ENCODE measurements at regions not wholly inside any gene's neighbourhood (a gene's known extent, or its start where the extent isn't known, plus 50 kb on each side); places are given as distances from the start of the nearest gene placed in this dataset.

DNA sequence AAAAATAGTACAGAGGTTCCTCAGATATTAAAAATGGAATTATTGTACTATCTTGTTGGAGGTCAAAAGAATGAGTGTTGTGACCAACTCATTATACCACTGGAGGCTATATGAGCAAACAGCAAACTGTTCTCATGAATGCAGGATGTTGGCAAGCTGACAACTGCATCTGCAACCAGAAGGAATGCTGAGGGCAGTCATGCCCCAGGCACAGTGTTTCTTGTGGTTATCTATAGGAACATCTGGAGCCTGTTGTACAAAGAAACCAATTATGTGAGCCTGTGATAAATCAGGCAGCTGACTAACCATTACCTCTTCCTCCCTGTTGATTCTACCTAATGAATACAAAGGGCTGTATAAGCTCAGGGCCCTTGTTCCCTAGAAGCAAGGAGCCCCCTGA, 2057.1 kb downstream of the TP53TG3F start:
- no peaks in the 10 kb centered on the region for H3K27me3 ChIP-seq (replicated peaks; ENCODE audit: control insufficient read depth, insufficient read depth, low read length)
- CTCF ChIA-PET = no interaction called here
- Mint-ChIP-seq H3K27ac (ENCODE audit: unreplicated experiment) (no peak overlapping the region), H3K27me3 (ENCODE audit: insufficient read depth, unreplicated experiment) (no peaks in the 10 kb centered on the region), H3K4me1 (ENCODE audit: low read depth, unreplicated experiment) (no peaks in the 10 kb centered on the region), H3K9me3 (ENCODE audit: unreplicated experiment) (peaks cover 15% of the 10 kb centered on the region), H3K4me3 (ENCODE audit: unreplicated experiment) (no peak overlapping the region), H3K36me3 (ENCODE audit: insufficient read depth, unreplicated experiment) (no peaks in the 10 kb centered on the region)
- no TSS peak for BruUV-seq (replicated peaks)
- TF ChIP-seq, protein P1, sequence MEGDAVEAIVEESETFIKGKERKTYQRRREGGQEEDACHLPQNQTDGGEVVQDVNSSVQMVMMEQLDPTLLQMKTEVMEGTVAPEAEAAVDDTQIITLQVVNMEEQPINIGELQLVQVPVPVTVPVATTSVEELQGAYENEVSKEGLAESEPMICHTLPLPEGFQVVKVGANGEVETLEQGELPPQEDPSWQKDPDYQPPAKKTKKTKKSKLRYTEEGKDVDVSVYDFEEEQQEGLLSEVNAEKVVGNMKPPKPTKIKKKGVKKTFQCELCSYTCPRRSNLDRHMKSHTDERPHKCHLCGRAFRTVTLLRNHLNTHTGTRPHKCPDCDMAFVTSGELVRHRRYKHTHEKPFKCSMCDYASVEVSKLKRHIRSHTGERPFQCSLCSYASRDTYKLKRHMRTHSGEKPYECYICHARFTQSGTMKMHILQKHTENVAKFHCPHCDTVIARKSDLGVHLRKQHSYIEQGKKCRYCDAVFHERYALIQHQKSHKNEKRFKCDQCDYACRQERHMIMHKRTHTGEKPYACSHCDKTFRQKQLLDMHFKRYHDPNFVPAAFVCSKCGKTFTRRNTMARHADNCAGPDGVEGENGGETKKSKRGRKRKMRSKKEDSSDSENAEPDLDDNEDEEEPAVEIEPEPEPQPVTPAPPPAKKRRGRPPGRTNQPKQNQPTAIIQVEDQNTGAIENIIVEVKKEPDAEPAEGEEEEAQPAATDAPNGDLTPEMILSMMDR (IDR thresholded peaks at IDR 0.05; ENCODE audit: insufficient read depth in 1 of 2, low read depth in 1 of 2, low read length in 1 of 2, severe bottlenecking in 1 of 2, unreplicated experiment in 1 of 2) = no peak
- intact Hi-C loops (cut with micrococcal nuclease; ENCODE audit: unreplicated experiment) = no loop called here
- H3K9me3 ChIP-seq = no peaks in the 10 kb centered on the region
- no peak overlapping the region for H3K4me3 ChIP-seq (ENCODE audit: low read depth, low read length)
- H3K4me1 ChIP-seq = no peaks in the 10 kb centered on the region
- H3K36me3 ChIP-seq (ENCODE audit: control insufficient read depth, insufficient read depth, low read length) = no peaks in the 10 kb centered on the region
- POLR2A ChIA-PET = no interaction called here
- no peak for DNase-seq

DNA sequence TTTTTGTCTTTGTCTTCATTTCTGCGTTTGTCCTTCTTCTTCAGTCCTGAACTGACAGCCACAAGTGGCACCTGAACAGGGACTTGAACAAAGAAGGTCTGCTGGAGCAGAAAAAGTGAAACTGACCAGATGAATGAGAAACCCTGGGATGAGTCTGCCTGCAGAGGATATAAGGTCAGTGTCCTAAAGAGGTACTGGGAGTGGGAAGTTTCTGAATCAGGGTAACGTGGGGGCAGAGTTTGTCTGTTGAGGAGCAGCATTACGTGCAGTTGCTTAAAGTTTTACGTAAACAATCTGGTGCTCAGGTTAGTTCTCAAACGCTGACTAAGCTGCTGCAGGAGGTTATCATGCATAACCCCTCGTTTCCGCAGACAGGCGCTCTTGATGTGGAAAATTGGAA, 2057.6 kb downstream of the TP53TG3F start:
- TF ChIP-seq, protein P1 (IDR thresholded peaks at IDR 0.05; ENCODE audit: insufficient read depth in 1 of 2, low read depth in 1 of 2, low read length in 1 of 2, severe bottlenecking in 1 of 2, unreplicated experiment in 1 of 2) = no peak
- Mint-ChIP-seq H3K36me3 (ENCODE audit: insufficient read depth, unreplicated experiment) (no peaks in the 10 kb centered on the region), H3K9me3 (ENCODE audit: unreplicated experiment) (peaks cover 19% of the 10 kb centered on the region), H3K27ac (ENCODE audit: unreplicated experiment) (no peak overlapping the region), H3K4me1 (ENCODE audit: low read depth, unreplicated experiment) (no peaks in the 10 kb centered on the region), H3K4me3 (ENCODE audit: unreplicated experiment) (no peak overlapping the region), H3K27me3 (ENCODE audit: insufficient read depth, unreplicated experiment) (no peaks in the 10 kb centered on the region)
- no TSS peak for BruUV-seq (replicated peaks)
- ChIA-PET POLR2A (no interaction called here), CTCF (no interaction called here)
- H3K9me3 ChIP-seq = no peaks in the 10 kb centered on the region
- intact Hi-C loops (cut with micrococcal nuclease; ENCODE audit: unreplicated experiment) = no loop called here
- no peaks in the 10 kb centered on the region for H3K4me1 ChIP-seq
- no peaks in the 10 kb centered on the region for H3K36me3 ChIP-seq (ENCODE audit: control insufficient read depth, insufficient read depth, low read length)
- no peak for DNase-seq
- no peaks in the 10 kb centered on the region for H3K27me3 ChIP-seq (replicated peaks; ENCODE audit: control insufficient read depth, insufficient read depth, low read length)
- H3K4me3 ChIP-seq (ENCODE audit: low read depth, low read length) = no peak overlapping the region

DNA sequence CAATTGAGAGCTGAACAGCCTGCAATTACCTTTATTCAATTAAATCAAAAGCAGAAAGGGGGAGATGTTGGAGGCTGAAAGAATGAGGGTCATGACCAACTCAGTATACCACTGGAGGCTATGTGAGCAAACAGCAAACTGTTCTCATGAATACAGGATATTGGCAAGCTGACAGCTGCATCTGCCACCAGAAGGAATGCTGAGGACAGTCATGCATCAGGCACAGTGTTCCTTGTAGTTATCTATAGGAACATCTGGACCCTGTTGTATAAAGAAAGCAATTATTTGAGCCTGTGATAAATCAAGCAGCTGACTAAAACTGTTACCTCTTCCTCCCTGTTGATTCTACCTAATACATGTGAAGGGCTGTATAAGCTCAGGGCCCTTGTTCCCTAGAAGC, 2064.6 kb downstream of the TP53TG3F start:
- H3K27me3 Mint-ChIP-seq (ENCODE audit: insufficient read depth, unreplicated experiment) = no peaks in the 10 kb centered on the region
- CTCF ChIA-PET = no interaction called here
- no peaks in the 10 kb centered on the region for H3K36me3 Mint-ChIP-seq (ENCODE audit: insufficient read depth, unreplicated experiment)
- intact Hi-C loops (cut with micrococcal nuclease; ENCODE audit: unreplicated experiment) = no loop called here
- peaks cover 23% of the 10 kb centered on the region for H3K9me3 Mint-ChIP-seq (ENCODE audit: unreplicated experiment)
- no peak for DNase-seq
- TF ChIP-seq, protein P1 (IDR thresholded peaks at IDR 0.05; ENCODE audit: insufficient read depth in 1 of 2, low read depth in 1 of 2, low read length in 1 of 2, severe bottlenecking in 1 of 2, unreplicated experiment in 1 of 2) = no peak
- BruUV-seq (replicated peaks) = no TSS peak
- Histone ChIP-seq H3K4me3 (ENCODE audit: low read depth, low read length) (no peak overlapping the region), H3K4me1 (no peaks in the 10 kb centered on the region), H3K27me3 (replicated peaks; ENCODE audit: control insufficient read depth, insufficient read depth, low read length) (no peaks in the 10 kb centered on the region), H3K9me3 (no peaks in the 10 kb centered on the region), H3K36me3 (ENCODE audit: control insufficient read depth, insufficient read depth, low read length) (no peaks in the 10 kb centered on the region)
- no peak overlapping the region for H3K4me3 Mint-ChIP-seq (ENCODE audit: unreplicated experiment)
- H3K27ac Mint-ChIP-seq (ENCODE audit: unreplicated experiment) = no peak overlapping the region
- POLR2A ChIA-PET = no interaction called here
- H3K4me1 Mint-ChIP-seq (ENCODE audit: low read depth, unreplicated experiment) = no peaks in the 10 kb centered on the region
